ENCODE measurements at regions not wholly inside any gene's neighbourhood (a gene's known extent, or its start where the extent isn't known, plus 50 kb on each side); places are given as distances from the start of the nearest gene placed in this dataset.

DNA sequence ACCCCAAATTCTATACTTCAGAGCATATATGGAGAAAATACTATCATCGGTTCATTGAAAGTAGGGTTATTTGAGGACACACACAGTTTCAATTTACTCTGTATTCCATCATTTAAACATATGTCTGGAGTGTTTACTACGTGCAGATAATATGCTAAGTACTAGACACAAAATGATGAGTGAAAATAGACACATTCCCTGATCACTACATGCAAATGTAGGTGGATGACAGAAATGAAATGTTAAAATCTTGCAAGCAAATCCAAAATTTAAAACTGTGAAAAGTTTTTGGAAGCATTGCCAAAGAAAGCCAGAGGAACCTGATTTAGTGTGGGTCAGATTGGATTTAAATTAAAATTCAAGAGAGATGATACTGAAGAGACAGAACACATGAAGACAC lies 1106.6 kb downstream of the CBLN2 start:
- ChIA-PET POLR2A (no interaction called here), CTCF (no interaction called here)
- H3K4me3 ChIP-seq = no peak overlapping the region
- H3K4me1 ChIP-seq = no peaks in the 10 kb centered on the region
- FAIRE-seq (no peak), ATAC-seq (no peak), DNase-seq (ENCODE audit: low read depth in 1 of 2, low spot score in 1 of 2) (no peak)
- H3K9me3 ChIP-seq = no peaks in the 10 kb centered on the region
- WGBS (ENCODE audit: missing lambda C conversion rate) = 13% methylated on average over 2 of the region's 2 CpGs
- TF ChIP-seq EHMT2 (IDR thresholded peaks at IDR 0.05; ENCODE audit: low read depth) = no peak
- no peak for TF ChIP-seq GATA3 (IDR thresholded peaks at IDR 0.05; ENCODE audit: borderline replicate concordance)
- TF ChIP-seq CHD2 (IDR thresholded peaks at IDR 0.05; ENCODE audit: low read length, partially characterized antibody) = no peak
- no peak overlapping the region for H3K4me2 ChIP-seq
- no peak overlapping the region for H3K27ac ChIP-seq

GRCh38 chr18:71433373-71433772 lies 1110.8 kb downstream of the CBLN2 start:
- Histone ChIP-seq H3K4me1 (no peaks in the 10 kb centered on the region), H3K27ac (no peak overlapping the region), H3K4me2 (no peak overlapping the region), H3K9me3 (no peaks in the 10 kb centered on the region), H3K4me3 (no peak overlapping the region)
- WGBS (ENCODE audit: missing lambda C conversion rate) = 39% methylated on average over 2 of the region's 2 CpGs
- TF ChIP-seq EP300 (IDR thresholded peaks at IDR 0.05) = no peak
- TF ChIP-seq HOXB5 (CRISPR knock-in tag; IDR thresholded peaks at IDR 0.05) = no peak
- TF ChIP-seq, protein P1, sequence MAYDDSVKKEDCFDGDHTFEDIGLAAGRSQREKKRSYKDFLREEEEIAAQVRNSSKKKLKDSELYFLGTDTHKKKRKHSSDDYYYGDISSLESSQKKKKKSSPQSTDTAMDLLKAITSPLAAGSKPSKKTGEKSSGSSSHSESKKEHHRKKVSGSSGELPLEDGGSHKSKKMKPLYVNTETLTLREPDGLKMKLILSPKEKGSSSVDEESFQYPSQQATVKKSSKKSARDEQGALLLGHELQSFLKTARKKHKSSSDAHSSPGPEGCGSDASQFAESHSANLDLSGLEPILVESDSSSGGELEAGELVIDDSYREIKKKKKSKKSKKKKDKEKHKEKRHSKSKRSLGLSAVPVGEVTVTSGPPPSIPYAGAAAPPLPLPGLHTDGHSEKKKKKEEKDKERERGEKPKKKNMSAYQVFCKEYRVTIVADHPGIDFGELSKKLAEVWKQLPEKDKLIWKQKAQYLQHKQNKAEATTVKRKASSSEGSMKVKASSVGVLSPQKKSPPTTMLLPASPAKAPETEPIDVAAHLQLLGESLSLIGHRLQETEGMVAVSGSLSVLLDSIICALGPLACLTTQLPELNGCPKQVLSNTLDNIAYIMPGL (CRISPR knock-in tag; IDR thresholded peaks at IDR 0.05; ENCODE audit: borderline replicate concordance) = no peak
- TF ChIP-seq NPAS2 (CRISPR knock-in tag; IDR thresholded peaks at IDR 0.05; ENCODE audit: borderline replicate concordance) = no peak
- TF ChIP-seq HOXB13 (CRISPR knock-in tag; IDR thresholded peaks at IDR 0.05; ENCODE audit: low read depth) = no peak
- TF ChIP-seq JUNB (IDR thresholded peaks at IDR 0.05) = no peak
- TF ChIP-seq SMC3 (IDR thresholded peaks at IDR 0.05) = no peak
- TF ChIP-seq MYC (IDR thresholded peaks at IDR 0.05; ENCODE audit: borderline replicate concordance, low read length) = no peak
- TF ChIP-seq MAZ (IDR thresholded peaks at IDR 0.05; ENCODE audit: borderline replicate concordance, low read depth, low read length) = no peak
- TF ChIP-seq PHF8 (IDR thresholded peaks at IDR 0.05; ENCODE audit: borderline replicate concordance, low read depth) = no peak
- TF ChIP-seq MAFK (IDR thresholded peaks at IDR 0.05; ENCODE audit: partially characterized antibody) = no peak
- no peak for TF ChIP-seq EHF (CRISPR knock-in tag; IDR thresholded peaks at IDR 0.05)
- TF ChIP-seq CHD4 (IDR thresholded peaks at IDR 0.05; ENCODE audit: borderline replicate concordance) = no peak
- TF ChIP-seq ESRRA (IDR thresholded peaks at IDR 0.05; ENCODE audit: borderline replicate concordance, low read length) = no peak
- no peak for TF ChIP-seq HEYL (CRISPR knock-in tag; IDR thresholded peaks at IDR 0.05)
- no peak for TF ChIP-seq TFCP2L1 (CRISPR knock-in tag; IDR thresholded peaks at IDR 0.05)
- no peak for TF ChIP-seq EHMT2 (IDR thresholded peaks at IDR 0.05; ENCODE audit: low read depth)
- TF ChIP-seq NFE2L2 (conservative IDR thresholded peaks at IDR 0.05; ENCODE audit: low read length) = no peak
- no peak for TF ChIP-seq NR3C1 (IDR thresholded peaks at IDR 0.05)
- ChIA-PET POLR2A (no interaction called here), CTCF (no interaction called here)
- DNase-seq (ENCODE audit: low read depth in 1 of 2, low spot score in 1 of 2) (no peak), ATAC-seq (no peak), FAIRE-seq (no peak)

- Histone ChIP-seq H3K4me3 (no peak overlapping the region), H3K4me1 (no peaks in the 10 kb centered on the region), H3K27ac (no peak overlapping the region), H3K9me3 (no peaks in the 10 kb centered on the region), H3K4me2 (no peak overlapping the region)
- no peak for FAIRE-seq
- POLR2A ChIA-PET = no interaction called here
- TF ChIP-seq HES2 (IDR thresholded peaks at IDR 0.05) (no peak), GATA3 (IDR thresholded peaks at IDR 0.05; ENCODE audit: borderline replicate concordance) (no peak)
- no peak for DNase-seq (ENCODE audit: low read depth in 1 of 2, low spot score in 1 of 2)
- ATAC-seq = no peak
- CTCF ChIA-PET = no interaction called here
Observed at GRCh38 chr18:71431689-71432088, 1112.5 kb downstream of the CBLN2 start.

- H3K4me1 ChIP-seq = no peaks in the 10 kb centered on the region
- TF ChIP-seq KDM5A (IDR thresholded peaks at IDR 0.05) (no peak), BHLHE40 (IDR thresholded peaks at IDR 0.05; ENCODE audit: low read depth, low read length) (no peak), TP53 (CRISPR knock-in tag; IDR thresholded peaks at IDR 0.05) (no peak), FOXS1 (CRISPR knock-in tag; IDR thresholded peaks at IDR 0.05) (no peak)
- TF ChIP-seq, protein P2, sequence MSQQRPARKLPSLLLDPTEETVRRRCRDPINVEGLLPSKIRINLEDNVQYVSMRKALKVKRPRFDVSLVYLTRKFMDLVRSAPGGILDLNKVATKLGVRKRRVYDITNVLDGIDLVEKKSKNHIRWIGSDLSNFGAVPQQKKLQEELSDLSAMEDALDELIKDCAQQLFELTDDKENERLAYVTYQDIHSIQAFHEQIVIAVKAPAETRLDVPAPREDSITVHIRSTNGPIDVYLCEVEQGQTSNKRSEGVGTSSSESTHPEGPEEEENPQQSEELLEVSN (IDR thresholded peaks at IDR 0.05; ENCODE audit: borderline replicate concordance, low read depth) = no peak
- TF ChIP-seq, protein P1 (CRISPR knock-in tag; IDR thresholded peaks at IDR 0.05; ENCODE audit: borderline replicate concordance) = no peak
- CTCF ChIA-PET = no interaction called here
Observed at GRCh38 chr18:71431171-71431570, 1113.0 kb downstream of the CBLN2 start.

More at GRCh38 chr18:71431171-71431570, 1113.0 kb downstream of the CBLN2 start:
- Histone ChIP-seq H3K4me2 (no peak overlapping the region), H3K27ac (no peak overlapping the region), H3K9me3 (no peaks in the 10 kb centered on the region), H3K4me3 (no peak overlapping the region)
- 43% methylated on average over 5 of the region's 5 CpGs for WGBS (ENCODE audit: missing lambda C conversion rate)
- DNase-seq (ENCODE audit: low read depth in 1 of 2, low spot score in 1 of 2) = no peak
- ATAC-seq = no peak
- POLR2A ChIA-PET = no interaction called here
- no peak for FAIRE-seq
